C4-2B (cell line): ENCODE measurements at regions not wholly inside any gene's neighbourhood (a gene's known extent, or its start where the extent isn't known, plus 50 kb on each side); places are given as distances from the start of the nearest gene placed in this dataset.

Experiments used
- H3K27ac ChIP-seq: fragments of 450-650 bp; 2 replicates; pipeline ENCODE4 v1.5.1; 2017
- CTCF ChIP-seq: fragments of 450-650 bp; conservative IDR thresholded peaks from 2 replicates; pipeline ENCODE4 v1.5.1; 2017; ENCODE audit warnings: mild to moderate bottlenecking
- ZFX ChIP-seq: fragments of 450-650 bp; IDR thresholded peaks from 2 replicates; pipeline ENCODE4 v1.6.1; 2017

GRCh38 chrX:39479856-39480255 lies 617.9 kb downstream of the BCOR start:
- H3K27ac ChIP-seq = no peak overlapping the region
- TF ChIP-seq CTCF (no peak), ZFX (no peak)

GRCh38 chrX:39480963-39481362 lies 616.8 kb downstream of the BCOR start:
- H3K27ac ChIP-seq = no peak overlapping the region
- TF ChIP-seq ZFX = no peak
- TF ChIP-seq CTCF = no peak

GRCh38 chrX:39481621-39482020 lies 616.1 kb downstream of the BCOR start:
- TF ChIP-seq ZFX (no peak), CTCF (no peak)
- H3K27ac ChIP-seq = no peak overlapping the region

- no peak overlapping the region for H3K27ac ChIP-seq
- TF ChIP-seq CTCF (no peak), ZFX (no peak)
Measured at GRCh38 chrX:39484159-39485068, 613.3 kb downstream of the BCOR start.

GRCh38 chrX:39487166-39487968 lies 610.4 kb downstream of the BCOR start:
- H3K27ac ChIP-seq = no peak overlapping the region
- no peak for TF ChIP-seq ZFX
- TF ChIP-seq CTCF = no peak

- TF ChIP-seq ZFX (no peak), CTCF (no peak)
- no peak overlapping the region for H3K27ac ChIP-seq
Measured at GRCh38 chrX:39487969-39488330, 609.8 kb downstream of the BCOR start.
